Keratinocyte (primary cell): ENCODE measurements at regions not wholly inside any gene's neighbourhood (a gene's known extent, or its start where the extent isn't known, plus 50 kb on each side); places are given as distances from the start of the nearest gene placed in this dataset.

ENCODE experiments used
- DNase-seq: peaks from one replicate; pipeline ENCODE4 v3.0.0-alpha.2; 2011; ENCODE audit warnings: low read depth, missing footprints, low spot score
- FAIRE-seq: peaks from 2 replicates; lab custom pipeline; 2011; peaks lifted over from hg19 to GRCh38; lab: Jason Lieb, UNC
- H2AFZ ChIP-seq: 2 replicates; pipeline ENCODE4 v1.6.0; 2012; ENCODE audit warnings: low read length, control low read depth, inconsistent platforms; ENCODE audit not compliant: control insufficient read depth
- H3K27ac ChIP-seq: 2 replicates; pipeline ENCODE4 v1.5.1; 2011; ENCODE audit warnings: low read length; ENCODE audit not compliant: control insufficient read depth, insufficient read depth
- H3K27me3 ChIP-seq: 3 replicates; pipeline ENCODE4 v1.6.0; 2011; ENCODE audit warnings: low read length; ENCODE audit not compliant: control insufficient read depth, insufficient read depth; ENCODE audit errors: extremely low read depth
- H3K36me3 ChIP-seq, 2 experiments: 2 replicates in 1 of 2; 3 replicates in 1 of 2; pipeline ENCODE4 v1.5.1; 2011; ENCODE audit warnings: low read length in 2 of 2, mild to moderate bottlenecking in 1 of 2; ENCODE audit not compliant: control insufficient read depth in 2 of 2, insufficient read depth in 2 of 2; ENCODE audit errors: extremely low read depth in 1 of 2
- H3K4me1 ChIP-seq: 3 replicates; pipeline ENCODE4 v1.5.1; 2011; ENCODE audit warnings: low read length; ENCODE audit not compliant: control insufficient read depth, insufficient read depth; ENCODE audit errors: extremely low read depth
- H3K4me2 ChIP-seq: 3 replicates; pipeline ENCODE4 v1.6.0; 2011; ENCODE audit warnings: low read depth, low read length; ENCODE audit not compliant: control insufficient read depth, insufficient read depth; ENCODE audit errors: extremely low read depth
- H3K4me3 ChIP-seq, 3 experiments: fragments of 200-600 bp in 1 of 3; sonication (generic) in 1 of 3; 2 replicates in 2 of 3; 3 replicates in 1 of 3; pipeline ENCODE4 v1.5.1; 2011 to 2016; ENCODE audit warnings: low read length in 3 of 3, mild to moderate bottlenecking in 3 of 3, control low read depth in 2 of 3, inconsistent platforms in 1 of 3, low read depth in 1 of 3, mixed read lengths in 1 of 3, mixed run types in 1 of 3, moderate library complexity in 1 of 3; ENCODE audit not compliant: control insufficient read depth in 2 of 3, insufficient read depth in 2 of 3; ENCODE audit errors: extremely low read depth in 1 of 3
- H3K79me2 ChIP-seq: 2 replicates; pipeline ENCODE4 v1.6.0; 2012; ENCODE audit warnings: low read length; ENCODE audit not compliant: control insufficient read depth, insufficient read depth
- H3K9ac ChIP-seq: 3 replicates; pipeline ENCODE4 v1.6.0; 2011; ENCODE audit warnings: low read length; ENCODE audit not compliant: control insufficient read depth, insufficient read depth; ENCODE audit errors: extremely low read depth
- H3K9me1 ChIP-seq: 3 replicates; pipeline ENCODE4 v1.6.0; 2011; ENCODE audit warnings: low read length; ENCODE audit not compliant: control insufficient read depth, insufficient read depth; ENCODE audit errors: extremely low read depth
- H3K9me3 ChIP-seq: 2 replicates; pipeline ENCODE4 v1.5.1; 2012; ENCODE audit warnings: low read depth, low read length; ENCODE audit not compliant: control insufficient read depth
- H4K20me1 ChIP-seq: 3 replicates; pipeline ENCODE4 v1.6.0; 2011; ENCODE audit warnings: low read length; ENCODE audit not compliant: control insufficient read depth, insufficient read depth; ENCODE audit errors: extremely low read depth
- EZH2 ChIP-seq: IDR thresholded peaks from one replicate; pipeline ENCODE4 v1.6.1; 2012; ENCODE audit warnings: inconsistent platforms, mild to moderate bottlenecking, low read length, moderate library complexity
- dilution Hi-C: fragments of 300-500 bp; cut with MboI; formaldehyde crosslinking; loops from one replicate; pipeline ENCODE4 v1.7.0; 2020; ENCODE audit warnings: low sequenced_read_pairs; ENCODE audit not compliant: extremely low pct_ligation_motif_present
- TF ChIP-seq, protein P1 (sequence below), 3 experiments: IDR thresholded peaks in 1 of 3; conservative IDR thresholded peaks in 1 of 3; optimal IDR thresholded peaks in 1 of 3; 2 replicates in 2 of 3; 3 replicates in 1 of 3; pipeline versions ENCODE3 to v1.5.1; 2011; ENCODE audit warnings: low read length in 3 of 3, mild to moderate bottlenecking in 3 of 3, moderate library complexity in 2 of 3, control low read depth in 1 of 3, inconsistent platforms in 1 of 3; ENCODE audit not compliant: insufficient read depth in 2 of 3; ENCODE audit errors: extremely low read depth in 1 of 3

DNA sequence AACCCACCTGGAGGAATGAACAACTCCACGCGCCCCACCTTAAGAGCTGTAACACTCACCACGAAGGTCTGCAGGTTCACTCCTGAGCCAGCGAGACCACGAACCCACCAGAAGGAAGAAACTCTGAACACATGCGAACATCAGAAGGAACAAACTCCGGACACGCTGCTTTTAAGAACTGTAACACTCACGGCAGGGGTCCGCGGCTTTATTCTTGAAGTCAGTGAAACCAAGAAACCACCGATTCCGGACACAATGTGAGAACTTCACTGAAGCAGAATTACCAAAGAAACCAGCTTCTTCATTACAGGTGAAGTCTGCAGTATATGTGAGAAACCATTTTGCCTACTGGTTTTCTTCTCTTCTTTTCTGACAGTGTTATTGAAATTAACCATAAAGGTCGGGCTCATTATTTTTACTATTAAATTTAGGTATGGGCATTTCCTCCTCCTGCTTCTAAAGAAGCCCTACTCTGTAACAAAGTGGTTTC, 303.0 kb downstream of the KCNA4 start:
- Histone ChIP-seq H3K79me2 (no peaks in the 10 kb centered on the region), H3K9ac (no peak overlapping the region), H3K27ac (no peak overlapping the region), H3K4me1 (no peaks in the 10 kb centered on the region), H3K9me3 (no peaks in the 10 kb centered on the region), H3K4me3 (no peak overlapping the region), H4K20me1 (no peaks in the 10 kb centered on the region), H3K4me2 (no peak overlapping the region), H3K27me3 (no peaks in the 10 kb centered on the region), H3K36me3 (no peaks in the 10 kb centered on the region), H2AFZ (no peak overlapping the region), H3K9me1 (no peaks in the 10 kb centered on the region)
- no peak for FAIRE-seq
- TF ChIP-seq EZH2: no peak
- TF ChIP-seq, protein P1, sequence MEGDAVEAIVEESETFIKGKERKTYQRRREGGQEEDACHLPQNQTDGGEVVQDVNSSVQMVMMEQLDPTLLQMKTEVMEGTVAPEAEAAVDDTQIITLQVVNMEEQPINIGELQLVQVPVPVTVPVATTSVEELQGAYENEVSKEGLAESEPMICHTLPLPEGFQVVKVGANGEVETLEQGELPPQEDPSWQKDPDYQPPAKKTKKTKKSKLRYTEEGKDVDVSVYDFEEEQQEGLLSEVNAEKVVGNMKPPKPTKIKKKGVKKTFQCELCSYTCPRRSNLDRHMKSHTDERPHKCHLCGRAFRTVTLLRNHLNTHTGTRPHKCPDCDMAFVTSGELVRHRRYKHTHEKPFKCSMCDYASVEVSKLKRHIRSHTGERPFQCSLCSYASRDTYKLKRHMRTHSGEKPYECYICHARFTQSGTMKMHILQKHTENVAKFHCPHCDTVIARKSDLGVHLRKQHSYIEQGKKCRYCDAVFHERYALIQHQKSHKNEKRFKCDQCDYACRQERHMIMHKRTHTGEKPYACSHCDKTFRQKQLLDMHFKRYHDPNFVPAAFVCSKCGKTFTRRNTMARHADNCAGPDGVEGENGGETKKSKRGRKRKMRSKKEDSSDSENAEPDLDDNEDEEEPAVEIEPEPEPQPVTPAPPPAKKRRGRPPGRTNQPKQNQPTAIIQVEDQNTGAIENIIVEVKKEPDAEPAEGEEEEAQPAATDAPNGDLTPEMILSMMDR (optimal IDR thresholded peaks at IDR 0.05 in 1 of 3, IDR thresholded peaks at IDR 0.05 in 1 of 3, conservative IDR thresholded peaks at IDR 0.05 in 1 of 3; ENCODE audit: extremely low read depth in 1 of 3, insufficient read depth in 2 of 3, low read length in 3 of 3): no peak
- no peak for DNase-seq
- dilution Hi-C loops: no loop called here

DNA sequence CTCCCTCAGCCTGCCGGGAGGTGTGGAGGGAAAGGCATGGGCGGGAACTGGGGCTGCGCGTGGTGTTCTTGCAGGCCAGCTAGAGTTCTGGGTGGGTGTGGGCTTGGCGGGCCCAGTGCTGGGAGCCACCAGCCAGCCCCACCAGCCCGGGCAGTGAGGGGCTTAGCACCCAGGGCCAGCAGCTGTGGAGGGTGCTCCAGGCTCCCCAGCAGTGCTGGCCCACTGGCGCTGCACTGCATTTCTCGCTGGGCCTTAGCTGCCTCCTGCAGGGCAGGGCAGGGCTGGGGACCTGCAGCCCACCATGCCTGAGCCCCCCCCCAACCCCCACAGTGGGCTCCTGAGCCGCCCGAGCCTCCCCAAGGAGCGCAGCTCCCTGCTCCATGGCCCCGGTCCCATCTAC, 304.2 kb downstream of the KCNA4 start:
- dilution Hi-C loops: no loop called here
- FAIRE-seq: no peak

More for the DNA sequence above, 304.2 kb downstream of the KCNA4 start:
- no peak overlapping the region for H2AFZ ChIP-seq
- no peak for TF ChIP-seq EZH2
- TF ChIP-seq, protein P1 (optimal IDR thresholded peaks at IDR 0.05 in 1 of 3, IDR thresholded peaks at IDR 0.05 in 1 of 3, conservative IDR thresholded peaks at IDR 0.05 in 1 of 3; ENCODE audit: extremely low read depth in 1 of 3, insufficient read depth in 2 of 3, low read length in 3 of 3): no peak
- H3K9me3 ChIP-seq: no peaks in the 10 kb centered on the region
- no peak for DNase-seq
- no peak overlapping the region for H3K4me2 ChIP-seq
- no peaks in the 10 kb centered on the region for H3K36me3 ChIP-seq
- no peaks in the 10 kb centered on the region for H3K27me3 ChIP-seq
- H3K9me1 ChIP-seq: no peaks in the 10 kb centered on the region
- no peaks in the 10 kb centered on the region for H4K20me1 ChIP-seq
- H3K4me3 ChIP-seq: no peak overlapping the region
- H3K27ac ChIP-seq: no peak overlapping the region
- H3K9ac ChIP-seq: no peak overlapping the region
- no peaks in the 10 kb centered on the region for H3K4me1 ChIP-seq
- H3K79me2 ChIP-seq: no peaks in the 10 kb centered on the region
